Right cardiac atrium (tissue), 5 donors: ENCODE measurements at regions not wholly inside any gene's neighbourhood (a gene's known extent, or its start where the extent isn't known, plus 50 kb on each side); places are given as distances from the start of the nearest gene placed in this dataset.

Source experiments
- ATAC-seq, 2 donors: fragments of 200-7000 bp; cut with Tn5 transposase; one replicate each; pipeline versions ENCODE4 v1.8.0 to v1.9.1; 2020; ENCODE audit warnings: moderate library complexity in 2 of 2, mild to moderate bottlenecking in 1 of 2
- DNase-seq, 3 donors: peaks; one replicate each; pipeline ENCODE4 v3.0.0-alpha.2; 2020
- H3K27ac ChIP-seq: one replicate; pipeline ENCODE4 v1.5.1; 2013; ENCODE audit warnings: mild to moderate bottlenecking, low read length, control low read depth, moderate library complexity
- H3K27me3 ChIP-seq: one replicate; pipeline ENCODE4 v1.6.1; 2013; ENCODE audit not compliant: control insufficient read depth, insufficient read depth
- H3K4me1 ChIP-seq: one replicate; pipeline ENCODE4 v1.6.1; 2013; ENCODE audit warnings: low read length; ENCODE audit not compliant: control insufficient read depth, insufficient read depth
- H3K4me3 ChIP-seq: one replicate; pipeline ENCODE4 v1.5.1; 2013; ENCODE audit warnings: low read length, control low read depth
- H3K9me3 ChIP-seq: one replicate; pipeline ENCODE4 v1.6.1; 2013; ENCODE audit warnings: low read length; ENCODE audit not compliant: control insufficient read depth
- WGBS: extraction: QIAGEN DNeasy Blood & Tissue Kit; methylation state at CpG from one replicate; pipeline ENCODE4 v1.1.7; 2013; 5-methylcytosine and 5-hydroxymethylcytosine counted together
- intact Hi-C, 4 donors: fragments of 100-400 bp; cut with DNase I; formaldehyde crosslinking; loops; one replicate each; pipeline versions ENCODE4 v1.11.0 to v1.14.0; 2022 to 2023
- microRNA-seq, 2 donors: library from miRNA; unstranded; fragments of <30 nt; microRNA quantifications; one replicate each; pipeline ENCODE4 v1.2.0, GENCODE V29; 2020 to 2021
- donor health status: healthy with polysubstance abuse.
- donor health status: DM: no; HTN: yes; CAD: no.
- donor health status: DM: no; HTN: no; CAD: no.
- donor health status: DM: no; HTN: yes; CAD: no; lungs with severe emphysema.
- donor health status: DM: yes; HTN: yes; CAD: no.

DNA sequence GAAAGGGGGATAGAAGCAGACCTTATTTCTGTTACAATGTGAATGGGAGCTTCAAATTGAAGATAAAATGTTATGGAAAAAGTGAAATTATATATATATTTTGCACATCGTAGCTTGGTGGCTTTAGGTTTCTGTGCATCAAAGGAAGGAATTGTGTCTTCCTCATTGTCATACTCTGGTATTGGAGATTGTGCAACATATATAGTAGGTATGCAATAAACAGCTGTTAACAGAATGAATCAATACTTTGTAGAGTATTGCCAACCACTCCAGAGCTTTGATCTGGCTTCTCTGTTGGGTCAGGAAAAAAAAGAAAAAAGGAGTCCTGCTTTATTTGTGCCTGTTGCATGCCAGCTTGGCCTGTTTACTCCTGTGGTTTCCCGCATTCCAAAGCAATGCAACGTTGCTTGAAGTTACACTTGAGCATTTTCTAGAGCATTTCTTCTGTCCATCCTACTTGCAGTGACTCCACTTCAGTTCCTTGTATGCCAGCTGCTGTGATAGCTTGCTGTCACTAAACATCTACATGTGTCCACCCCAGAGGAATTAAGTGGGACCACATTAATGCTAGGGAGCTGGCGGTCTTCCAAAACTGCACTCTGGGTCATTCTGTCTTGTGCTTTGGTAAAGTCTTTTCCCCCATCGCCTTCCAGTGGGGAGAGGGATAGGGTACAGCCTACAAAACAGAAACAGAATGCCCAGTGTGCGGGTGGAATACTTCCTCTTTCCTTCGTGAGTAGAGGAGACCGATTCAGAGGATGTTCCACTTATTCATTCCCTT lies 62.0 kb upstream of the MEF2C start:
- DNase-seq, result peak in 1 of 3 donors; percentile 23
- Histone ChIP-seq H3K4me1 (peaks cover 2% of the 10 kb centered on the region), H3K4me3 (no peak overlapping the region), H3K9me3 (no peaks in the 10 kb centered on the region), H3K27me3 (no peaks in the 10 kb centered on the region), H3K27ac (no peak overlapping the region)
- intact Hi-C loops, result no loop called here
- no peak for ATAC-seq
- 87% methylated on average over 8 of the region's 8 CpGs for WGBS

DNA sequence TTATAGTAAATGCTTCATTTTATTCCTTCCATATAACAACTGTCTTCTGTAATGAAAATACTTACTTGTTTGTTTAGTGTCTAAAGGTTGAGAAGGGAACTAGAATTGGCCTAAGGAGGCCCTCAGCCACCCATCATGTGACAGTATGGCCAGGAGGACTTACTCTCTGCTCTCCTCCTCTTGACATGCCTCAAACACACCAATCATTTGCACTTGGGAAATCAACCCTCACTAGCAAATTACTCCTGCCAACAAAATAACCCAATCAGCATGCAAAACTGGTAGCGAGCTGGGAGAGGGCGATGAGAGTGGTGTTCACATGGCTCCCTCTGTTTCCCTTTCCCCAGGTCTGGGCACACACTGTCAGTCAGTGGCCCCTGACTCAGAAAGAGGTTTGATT lies 58.6 kb upstream of the MEF2C start:
- ATAC-seq, result no peak
- no peaks in the 10 kb centered on the region for H3K27me3 ChIP-seq
- no peaks in the 10 kb centered on the region for H3K9me3 ChIP-seq
- 98% methylated on average over 2 of the region's 2 CpGs for WGBS
- H3K4me3 ChIP-seq, result no peak overlapping the region
- intact Hi-C loops, result no loop called here
- no peak overlapping the region for H3K27ac ChIP-seq
- peaks cover 2% of the 10 kb centered on the region for H3K4me1 ChIP-seq
- no peak for DNase-seq

DNA sequence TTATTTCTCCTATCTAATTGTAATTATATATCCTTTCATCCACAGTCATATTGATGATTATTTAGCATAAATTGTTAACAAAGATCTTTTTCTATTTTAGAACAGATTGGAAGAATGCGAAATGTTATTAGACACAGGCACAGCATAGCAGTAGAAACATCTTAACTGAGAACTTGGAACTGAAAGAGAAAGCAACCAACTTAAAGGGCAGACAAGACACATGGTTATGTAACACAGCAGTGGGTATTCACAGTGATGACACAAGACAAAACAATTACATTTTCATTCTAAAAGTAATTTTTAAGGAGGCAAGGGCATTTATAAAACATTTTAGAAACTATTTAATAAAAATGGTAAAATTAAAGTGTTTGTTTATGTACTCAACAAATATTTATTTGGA lies 57.7 kb upstream of the MEF2C start:
- H3K9me3 ChIP-seq, result no peaks in the 10 kb centered on the region
- DNase-seq, result no peak
- intact Hi-C loops, result no loop called here
- WGBS, result 92% methylated on average over 1 of the region's 1 CpG
- H3K27ac ChIP-seq, result no peak overlapping the region
- H3K4me3 ChIP-seq, result no peak overlapping the region
- ATAC-seq, result no peak
- H3K27me3 ChIP-seq, result no peaks in the 10 kb centered on the region
- peaks cover 2% of the 10 kb centered on the region for H3K4me1 ChIP-seq

DNA sequence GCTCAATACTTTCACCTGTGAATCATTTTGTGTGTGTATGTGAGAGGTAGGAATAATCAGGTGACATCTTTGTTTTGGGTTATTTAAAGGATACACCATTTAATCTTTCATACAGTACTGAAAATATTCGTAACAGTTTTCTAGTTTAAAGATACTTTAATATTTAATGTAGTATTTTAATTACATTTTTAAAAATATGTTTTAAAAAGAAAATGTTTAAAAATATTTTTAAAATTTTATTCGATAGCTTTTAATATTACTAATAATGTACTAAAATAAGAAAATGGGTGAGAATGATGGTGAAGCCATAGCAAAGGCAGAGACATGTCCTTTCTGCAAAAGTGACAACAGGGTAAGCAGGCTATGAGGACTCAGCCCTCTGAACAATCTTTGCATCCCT lies 56.3 kb upstream of the MEF2C start:
- no peak for ATAC-seq

DNA sequence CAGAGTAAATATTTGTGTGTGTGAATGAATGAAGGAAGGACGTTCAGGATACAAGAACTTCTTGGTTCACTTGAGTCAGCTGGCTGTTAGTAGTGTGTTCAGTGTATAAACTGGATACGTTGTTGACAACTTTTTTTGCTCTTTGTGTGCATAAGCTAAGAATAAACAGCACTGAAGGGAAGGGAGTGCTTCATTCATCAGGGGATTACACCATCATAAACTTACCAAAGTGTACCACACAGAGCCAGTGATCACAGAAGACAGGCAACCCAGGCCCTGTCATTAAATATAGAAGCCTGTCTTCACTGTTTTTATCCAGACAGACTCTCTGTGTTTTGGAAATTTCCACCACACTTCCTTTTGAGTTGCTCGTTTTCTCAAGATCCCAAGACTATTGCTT lies 55.5 kb upstream of the MEF2C start:
- Histone ChIP-seq H3K27me3 (no peaks in the 10 kb centered on the region), H3K4me3 (no peak overlapping the region), H3K27ac (no peak overlapping the region), H3K9me3 (no peaks in the 10 kb centered on the region), H3K4me1 (peaks cover 2% of the 10 kb centered on the region)
- intact Hi-C loops, result no loop called here
- 84% methylated on average over 3 of the region's 3 CpGs for WGBS
- DNase-seq (no peak), ATAC-seq (no peak)

More for the DNA sequence above, 56.3 kb upstream of the MEF2C start:
- Histone ChIP-seq H3K4me3 (no peak overlapping the region), H3K9me3 (no peaks in the 10 kb centered on the region), H3K27me3 (no peaks in the 10 kb centered on the region), H3K4me1 (peaks cover 2% of the 10 kb centered on the region), H3K27ac (no peak overlapping the region)
- WGBS, result 97% methylated on average over 2 of the region's 2 CpGs
- intact Hi-C loops, result no loop called here
- DNase-seq, result no peak

DNA sequence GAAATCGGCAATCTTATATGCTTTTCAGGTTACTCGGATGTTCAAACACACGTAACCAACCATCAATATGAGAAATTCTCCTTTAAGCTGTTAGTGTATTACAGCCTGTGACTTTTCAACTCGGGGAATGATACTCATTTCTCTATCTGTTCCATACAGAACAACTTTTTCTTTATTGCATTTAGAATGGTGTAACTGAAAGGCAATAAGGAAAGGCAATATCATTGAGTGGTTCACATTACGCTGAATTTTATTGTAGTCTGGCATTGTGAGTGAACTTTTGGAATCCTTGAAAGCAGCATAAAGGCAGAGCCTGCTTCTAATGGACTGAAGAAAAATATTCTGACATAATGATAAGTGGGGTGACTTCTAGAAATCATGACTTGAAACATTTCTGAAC lies 54.4 kb upstream of the MEF2C start:
- 97% methylated on average over 5 of the region's 5 CpGs for WGBS
- ATAC-seq (no peak), DNase-seq (no peak)
- no peak overlapping the region for H3K4me3 ChIP-seq
- H3K27me3 ChIP-seq, result no peaks in the 10 kb centered on the region
- intact Hi-C loops, result no loop called here
- H3K4me1 ChIP-seq, result peaks cover 2% of the 10 kb centered on the region
- H3K27ac ChIP-seq, result no peak overlapping the region
- H3K9me3 ChIP-seq, result no peaks in the 10 kb centered on the region

DNA sequence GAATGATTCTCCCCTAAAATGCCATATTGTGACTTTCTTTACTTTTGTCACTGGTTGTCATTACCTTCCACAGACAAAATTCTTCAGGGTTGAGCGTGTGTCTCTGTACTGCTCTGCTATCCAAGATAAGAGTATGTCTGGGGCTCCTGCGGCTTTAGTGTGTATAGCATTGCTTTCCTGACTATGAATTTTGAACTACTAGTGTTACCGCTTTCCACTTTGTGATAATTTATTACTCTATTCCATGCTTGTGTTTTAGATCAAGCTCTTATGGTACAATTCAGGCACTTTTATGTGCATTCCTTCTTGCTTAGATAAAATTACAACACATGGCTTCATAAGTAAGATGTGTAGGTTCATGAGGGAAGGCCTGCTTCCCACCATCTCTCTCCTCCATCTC lies 51.5 kb upstream of the MEF2C start:
- 92% methylated on average over 3 of the region's 3 CpGs for WGBS

More for the DNA sequence above, 51.5 kb upstream of the MEF2C start:
- H3K9me3 ChIP-seq, result no peaks in the 10 kb centered on the region
- no peak for ATAC-seq
- no peak overlapping the region for H3K27ac ChIP-seq
- no peak for DNase-seq
- no peaks in the 10 kb centered on the region for H3K27me3 ChIP-seq
- no peak overlapping the region for H3K4me3 ChIP-seq
- intact Hi-C loops, result no loop called here
- H3K4me1 ChIP-seq, result no peaks in the 10 kb centered on the region

Small RNA genes lying in the stretch of these regions (microRNA-seq; reads per million reads assigned to microRNA genes)
- gene MIR3660, result 0 reads per million in 2 donors
